Stimulated activated CD4-positive, alpha-beta T cell treated with anti-CD3 and anti-CD28 coated beads, Interleukin-12 subunit alpha, Interleukin-12 subunit beta, amount 100 ng/mL, for 48 hours (primary cell): ENCODE measurements at regions not wholly inside any gene's neighbourhood (a gene's known extent, or its start where the extent isn't known, plus 50 kb on each side); places are given as distances from the start of the nearest gene placed in this dataset.

Source experiments
- DNase-seq, 3 donors: peaks; one replicate each; pipeline ENCODE4 v3.0.0-alpha.2; 2020; ENCODE audit warnings: low read depth in 2 of 3, low spot score in 1 of 3

DNA sequence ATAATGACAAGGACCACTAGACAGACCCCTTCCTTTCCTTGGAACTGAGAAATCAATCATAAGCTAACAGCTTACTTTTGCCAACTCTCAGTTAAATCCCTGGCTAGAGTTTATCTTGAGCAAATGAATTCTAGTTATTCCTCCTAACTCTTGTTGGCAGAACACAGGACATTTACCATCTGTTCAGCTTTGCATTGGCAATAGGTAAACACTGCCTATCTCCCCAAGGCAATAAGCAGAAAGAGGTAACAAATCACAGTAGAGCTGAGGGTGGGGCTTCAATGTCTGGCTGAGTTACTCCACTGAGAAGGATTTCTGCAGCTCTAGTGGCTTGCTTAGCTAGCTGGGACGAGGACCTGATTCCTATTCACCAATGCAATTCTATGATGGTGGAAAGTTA, 503.3 kb upstream of the GRIA1 start:
- DNase-seq = no peak

DNA sequence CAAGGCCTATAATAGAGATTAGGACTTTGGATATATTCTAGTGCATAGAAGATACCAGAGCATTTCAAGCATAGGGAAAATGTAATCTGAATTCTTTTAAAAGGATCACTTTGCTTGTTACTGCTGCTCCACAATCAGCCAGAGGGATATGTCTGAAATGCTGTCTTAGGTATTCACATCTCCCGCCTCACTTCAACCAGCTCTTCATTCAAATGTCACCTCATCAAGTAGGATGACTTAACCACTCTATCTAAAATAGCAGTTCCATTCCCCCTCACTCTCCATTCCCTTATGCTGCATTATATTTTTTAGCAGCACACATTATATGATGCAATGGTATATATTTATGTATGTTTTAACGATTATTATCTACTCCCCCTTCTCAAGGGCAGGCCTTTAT, 500.3 kb upstream of the GRIA1 start:
- no peak for DNase-seq

DNA sequence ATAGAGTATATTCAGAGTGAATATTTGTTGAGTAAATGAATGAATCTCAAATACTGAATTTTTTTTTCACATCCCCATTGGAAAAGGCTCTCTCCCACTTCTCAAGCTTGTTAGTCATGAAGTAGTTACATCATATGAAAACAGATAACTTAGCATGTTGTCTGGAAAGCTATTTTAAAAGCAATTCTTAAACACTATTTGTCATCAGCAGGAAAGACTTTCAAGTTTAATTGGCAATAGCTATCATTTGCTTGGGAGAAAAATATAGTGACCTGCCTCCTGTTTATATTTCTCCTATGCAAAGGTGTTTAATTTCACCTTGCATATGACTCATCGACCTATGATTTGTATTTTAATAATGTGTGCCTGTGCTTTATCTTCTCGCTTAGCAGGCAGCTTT, 499.8 kb upstream of the GRIA1 start:
- no peak for DNase-seq

DNA sequence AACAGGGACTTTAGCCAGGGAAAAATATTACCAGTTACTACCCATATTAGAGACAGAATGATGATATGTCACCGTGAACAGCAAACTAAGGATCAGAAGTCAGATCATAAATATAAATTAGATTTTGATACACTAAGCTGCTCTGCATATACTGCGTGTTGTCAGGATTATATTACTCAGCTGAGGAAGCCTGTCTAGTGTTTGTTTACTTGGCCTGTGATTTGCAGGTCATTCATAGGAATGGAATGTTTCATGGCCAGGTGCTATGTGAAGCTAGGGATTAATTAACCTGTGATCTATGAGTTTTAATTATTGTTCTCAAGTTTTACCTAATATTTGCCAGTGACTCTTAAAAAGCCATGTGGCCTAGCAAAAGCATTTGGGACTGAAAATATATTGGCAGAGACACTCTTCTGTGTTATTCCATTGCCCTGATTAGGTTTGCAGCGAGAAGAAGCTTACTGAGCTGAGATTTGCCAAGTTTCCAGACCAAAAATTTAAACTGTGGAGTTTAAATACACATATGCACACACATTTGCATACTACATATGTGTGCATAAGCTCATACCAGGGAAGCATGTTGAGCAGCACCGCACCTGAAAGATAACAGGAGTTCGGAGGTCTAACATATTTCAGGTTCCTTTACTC, 496.3 kb upstream of the GRIA1 start:
- DNase-seq = no peak

DNA sequence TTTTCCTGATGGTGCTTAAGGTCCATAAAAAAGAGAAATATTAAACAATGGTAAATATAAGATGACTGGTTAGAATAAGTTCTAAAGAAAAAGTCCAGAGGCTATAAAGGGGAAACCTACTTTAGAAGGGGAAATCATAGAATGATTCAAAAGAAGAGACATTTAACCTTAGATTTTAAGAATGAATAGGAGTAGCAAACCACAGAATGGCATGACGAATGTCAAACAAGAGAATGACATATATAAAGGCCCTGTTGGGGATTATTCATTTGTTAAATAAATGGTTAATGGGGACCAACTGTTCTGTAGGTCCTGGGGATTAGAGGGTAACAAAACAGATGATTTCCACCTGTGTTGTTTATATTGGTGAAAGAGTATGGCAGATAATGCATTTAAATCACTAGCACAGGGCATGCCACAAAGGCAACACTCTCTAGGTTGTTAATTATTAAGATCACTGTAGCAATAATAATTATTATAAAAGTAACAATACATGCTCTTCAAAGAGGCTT, 495.2 kb upstream of the GRIA1 start:
- no peak for DNase-seq

DNA sequence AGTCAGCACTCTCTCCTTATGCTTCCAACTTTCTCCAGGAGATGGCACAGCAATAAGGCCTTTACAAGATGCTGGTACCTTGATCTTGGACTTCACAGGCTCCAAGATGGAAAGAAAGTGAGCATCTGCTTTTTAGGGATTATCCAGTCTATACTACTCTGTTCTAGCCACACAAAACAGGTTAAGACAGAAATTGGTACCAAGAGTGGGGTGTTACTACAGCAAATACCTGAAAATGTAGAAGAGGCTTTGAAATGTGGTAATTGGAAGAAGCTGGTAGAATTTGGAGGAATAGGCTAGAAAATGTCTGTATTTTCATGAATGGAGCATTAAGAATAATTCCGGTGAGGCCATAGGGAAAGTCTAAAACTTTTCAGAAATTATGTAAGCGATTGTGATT, 484.8 kb upstream of the GRIA1 start:
- no peak for DNase-seq

DNA sequence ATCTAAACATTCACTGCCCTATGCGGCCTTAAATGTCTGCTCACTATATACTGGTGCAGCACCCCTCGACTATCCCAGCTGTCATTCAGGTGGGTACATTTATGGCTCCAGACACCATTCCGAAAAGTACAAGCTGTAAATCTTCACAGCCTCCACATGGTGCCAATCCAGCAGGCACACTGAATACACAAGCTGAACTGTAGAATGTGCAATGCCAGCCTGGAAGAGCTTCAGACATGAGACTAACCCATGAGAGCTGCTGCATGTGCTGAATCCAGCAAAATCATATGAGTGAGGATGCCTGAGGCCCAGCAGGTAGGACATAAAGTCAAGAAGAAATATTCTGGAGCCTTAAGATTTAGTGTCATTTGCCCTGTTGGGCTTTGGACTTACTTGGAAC, 483.8 kb upstream of the GRIA1 start:
- DNase-seq = no peak

DNA sequence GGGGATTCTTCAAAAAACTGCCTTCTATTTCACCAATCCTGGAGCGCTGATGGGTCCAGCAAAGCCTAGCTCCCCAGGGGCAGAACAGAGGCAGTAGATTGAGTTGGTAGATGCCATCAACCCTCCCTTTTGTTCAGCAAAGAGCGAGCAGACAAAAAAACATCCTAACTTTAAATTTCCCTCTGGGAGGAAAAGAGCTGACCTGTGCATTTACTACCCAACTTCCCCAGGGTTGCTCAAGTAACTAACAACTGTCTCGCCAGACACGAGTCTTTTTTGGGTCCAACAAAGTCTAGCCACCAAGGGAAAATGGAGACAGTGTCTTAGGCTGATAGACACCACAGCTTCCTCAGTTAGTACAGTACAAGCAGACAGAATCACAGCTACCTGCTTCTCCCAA, 476.3 kb upstream of the GRIA1 start:
- no peak for DNase-seq

DNA sequence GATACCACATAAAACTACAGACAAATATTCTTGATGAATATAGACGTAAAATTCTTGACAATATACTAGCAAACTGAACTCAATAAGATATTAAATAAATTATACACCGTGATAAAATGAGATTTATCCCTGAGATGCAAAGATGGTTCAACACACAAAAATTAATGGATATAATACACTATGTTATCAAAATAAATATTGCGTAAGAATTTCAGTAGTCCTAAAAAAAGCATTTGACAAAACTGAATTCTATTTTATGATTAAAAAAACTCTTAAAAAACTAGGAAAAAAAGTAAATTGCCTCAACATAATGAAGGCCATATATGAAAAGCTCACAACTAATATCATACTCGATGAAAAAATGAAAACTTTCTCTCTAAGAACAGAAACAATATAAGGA, 472.3 kb upstream of the GRIA1 start:
- no peak for DNase-seq

DNA sequence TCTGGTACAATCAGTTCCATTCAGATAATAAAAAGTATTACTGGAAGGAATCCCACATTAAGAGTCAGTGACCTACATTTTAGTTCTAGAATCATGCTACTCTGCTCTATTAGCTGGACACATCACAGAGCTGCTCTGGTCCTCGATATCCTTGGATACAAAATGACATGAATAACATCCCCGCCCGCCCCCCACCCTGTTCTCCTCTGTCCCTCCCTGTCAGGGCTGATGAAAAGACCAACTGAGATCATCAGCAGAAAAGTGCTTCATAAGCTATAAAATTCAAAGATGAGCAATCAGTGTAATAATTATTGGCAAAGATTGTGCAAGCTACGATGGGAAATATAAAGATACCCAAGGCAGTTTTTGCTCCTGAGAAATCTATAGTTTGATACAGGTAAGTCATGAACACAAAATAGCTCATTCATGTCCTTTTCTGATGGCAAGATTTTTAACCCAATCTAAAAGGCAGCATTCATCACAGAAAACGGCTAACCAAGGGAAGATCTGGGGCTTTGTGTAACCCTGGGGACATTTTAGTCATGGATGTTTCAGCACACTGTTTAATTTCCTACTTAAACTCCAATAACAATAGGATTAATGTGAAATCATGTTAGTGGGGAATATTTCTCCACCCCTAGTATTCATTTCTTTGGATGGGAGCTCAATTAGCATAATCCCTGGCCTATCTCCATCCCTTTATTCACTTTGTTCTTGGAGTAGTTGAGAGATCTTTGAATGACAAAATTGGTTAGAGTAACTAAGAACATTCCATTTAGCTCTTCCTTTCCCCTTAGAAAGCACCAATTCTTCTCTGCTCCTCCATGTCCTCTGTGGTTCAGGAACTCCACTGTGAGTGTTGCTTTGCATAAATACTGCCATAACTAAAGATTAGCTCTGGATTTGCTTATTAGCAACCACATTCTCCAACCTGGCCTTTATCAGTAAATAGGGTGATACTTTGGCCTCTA, 459.4 kb upstream of the GRIA1 start:
- DNase-seq = no peak

DNA sequence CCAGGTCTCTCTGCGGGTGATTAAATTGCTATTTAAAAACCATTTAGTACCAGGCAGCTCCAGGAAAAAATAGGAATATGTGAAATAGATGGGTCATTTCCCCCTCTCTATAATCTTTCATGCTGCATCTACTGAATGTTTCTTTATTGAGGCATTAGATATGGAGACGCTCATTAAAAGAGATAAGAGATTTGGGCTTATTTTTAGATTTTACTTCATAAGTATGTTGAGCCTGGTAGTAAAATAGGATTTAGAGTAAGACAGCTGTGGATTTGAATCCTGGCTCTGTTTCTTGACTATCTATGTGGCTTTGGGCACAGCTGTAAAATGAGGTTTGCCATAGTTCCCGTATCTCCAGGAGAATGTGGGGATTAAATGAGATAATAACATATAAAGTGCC, 451.0 kb upstream of the GRIA1 start:
- DNase-seq = no peak

DNA sequence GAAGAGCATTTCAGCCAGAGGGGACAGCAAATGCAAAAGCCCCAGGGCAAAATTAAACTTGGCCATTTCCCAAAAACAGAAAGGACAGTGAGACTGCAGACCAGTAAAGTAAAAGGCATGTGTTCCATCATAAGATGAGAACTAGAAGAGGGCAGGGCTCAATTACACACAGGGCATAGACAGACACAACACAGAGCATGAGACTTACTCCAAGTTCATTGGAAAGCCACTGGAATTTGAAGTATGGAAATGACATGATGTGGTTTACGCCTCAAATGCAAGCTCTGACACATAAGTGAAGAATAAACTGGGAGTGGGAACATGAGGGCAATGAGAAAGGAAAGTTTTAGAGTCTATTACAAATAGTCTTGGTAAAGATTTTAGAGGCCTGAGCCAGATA, 446.6 kb upstream of the GRIA1 start:
- DNase-seq = no peak

DNA sequence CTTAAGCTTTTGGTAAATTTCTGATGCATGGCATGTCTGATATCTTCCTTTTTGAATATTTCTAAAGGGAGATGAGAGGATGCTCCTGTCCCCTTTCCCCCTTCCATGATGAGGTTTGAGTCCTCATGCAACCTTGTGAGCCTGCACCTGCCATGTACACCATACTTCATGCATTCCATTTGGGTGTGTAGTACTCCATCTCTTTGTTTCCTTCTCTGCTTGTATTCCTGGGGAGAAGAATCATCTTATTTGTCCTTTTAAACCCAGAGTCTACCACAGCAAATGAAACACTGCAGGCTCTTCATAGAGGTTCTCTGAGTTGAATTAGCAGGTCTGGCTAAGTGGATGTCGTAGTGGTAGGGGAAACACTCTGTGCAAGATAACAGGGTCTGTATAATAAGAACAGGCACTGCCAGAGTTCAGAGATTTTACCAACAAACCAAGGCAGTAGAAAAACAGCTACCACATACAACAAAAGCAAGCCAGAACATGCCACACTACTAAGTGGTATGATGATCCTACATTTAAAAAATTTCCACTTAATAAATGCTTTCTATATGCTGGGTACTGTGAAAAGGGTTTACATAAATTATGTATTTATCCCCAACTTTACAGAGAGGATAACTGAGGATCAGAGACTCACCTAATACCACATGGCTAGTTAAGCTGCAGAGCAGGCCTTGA, 439.8 kb upstream of the GRIA1 start:
- no peak for DNase-seq

DNA sequence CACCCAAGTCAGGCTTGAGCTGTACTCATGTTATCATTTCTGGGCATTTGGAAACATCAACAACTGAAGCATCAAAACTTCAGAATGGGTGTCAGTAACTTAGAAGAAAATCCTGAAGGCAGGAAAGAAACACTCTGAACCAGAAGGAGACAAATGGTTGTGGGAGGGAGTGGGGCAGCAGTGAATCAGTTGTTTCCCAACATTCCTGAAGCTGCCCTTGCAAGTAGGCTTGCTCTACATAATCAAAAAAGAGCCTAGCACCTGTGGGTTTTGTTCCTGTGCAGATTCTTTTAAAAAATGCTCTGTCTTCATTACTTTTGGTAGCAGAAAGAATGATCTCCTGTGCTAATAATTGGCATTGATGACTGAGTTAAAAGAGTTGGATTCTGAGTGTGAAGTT, 424.2 kb upstream of the GRIA1 start:
- no peak for DNase-seq

DNA sequence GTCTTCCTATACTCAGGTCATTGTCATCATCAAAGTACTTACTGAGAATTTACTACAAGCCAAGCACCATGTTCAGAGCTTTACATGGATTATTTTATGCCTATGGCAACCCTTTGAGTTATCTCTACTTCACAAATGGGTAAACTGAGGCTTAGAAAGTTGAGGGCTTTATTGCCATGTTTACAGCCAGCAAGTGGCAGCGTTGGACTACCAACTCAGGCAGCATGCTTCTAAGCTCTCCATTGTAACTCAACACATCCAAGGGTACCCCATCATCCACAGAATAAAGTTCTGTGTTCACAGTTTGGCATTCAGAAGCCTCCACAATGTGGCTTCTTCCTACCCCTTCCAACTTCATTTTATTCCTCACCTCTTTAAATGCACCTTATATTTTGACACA, 422.6 kb upstream of the GRIA1 start:
- no peak for DNase-seq

DNA sequence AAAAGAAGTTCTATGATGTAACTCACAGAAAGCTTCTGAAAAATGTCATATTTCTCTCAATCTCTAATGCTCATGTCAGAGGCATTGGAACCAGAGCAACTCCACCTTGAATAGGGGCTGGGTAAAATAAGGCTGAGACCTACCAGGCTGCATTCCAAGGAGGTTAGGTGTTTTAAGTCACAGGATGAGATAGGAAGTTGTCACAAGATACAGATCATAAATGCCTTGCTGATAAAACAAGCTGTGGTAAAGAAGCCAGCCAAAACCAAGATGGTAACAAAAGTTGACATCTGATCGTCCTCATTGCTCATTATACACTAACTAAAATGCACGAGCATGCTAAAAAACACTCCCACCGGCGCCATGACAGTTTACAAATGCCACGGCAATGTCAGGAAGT, 411.1 kb upstream of the GRIA1 start:
- no peak for DNase-seq

DNA sequence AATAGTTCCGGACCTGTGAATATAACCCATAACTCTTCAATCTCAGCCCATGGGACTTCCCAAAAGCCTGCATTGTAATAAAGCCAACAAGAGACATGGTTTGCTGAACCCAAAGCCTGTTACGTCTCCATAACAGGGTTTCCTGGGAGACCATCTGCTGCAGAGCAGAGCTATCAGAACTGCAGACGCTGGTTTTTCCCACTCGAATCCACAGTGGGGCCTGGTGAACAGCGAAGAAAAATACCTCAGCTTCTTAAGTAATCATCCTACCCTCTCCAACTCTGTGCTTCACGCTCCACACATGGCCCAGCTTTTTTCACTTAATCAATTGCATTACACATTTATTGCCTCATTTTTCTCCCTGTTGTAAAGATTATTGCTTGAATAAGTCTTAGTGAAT, 409.5 kb upstream of the GRIA1 start:
- DNase-seq = no peak

DNA sequence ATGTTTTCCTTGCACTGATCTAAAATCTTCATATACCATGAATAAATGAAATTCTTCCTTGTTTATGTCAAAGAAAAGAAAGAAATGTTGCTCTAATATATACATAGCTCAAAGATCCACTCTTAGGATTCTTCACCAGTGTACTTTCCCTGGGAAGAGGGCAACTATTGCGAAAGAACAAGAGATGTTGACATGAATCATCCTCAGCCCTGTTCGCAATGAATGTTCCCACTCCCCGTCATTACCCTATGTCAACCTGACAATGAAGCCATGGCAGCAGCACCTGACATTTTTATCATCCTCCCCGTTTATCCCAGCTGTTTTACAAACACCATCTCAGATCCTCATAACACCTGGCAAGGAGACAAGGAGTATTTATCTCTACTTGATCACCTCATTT, 409.1 kb upstream of the GRIA1 start:
- DNase-seq = no peak

DNA sequence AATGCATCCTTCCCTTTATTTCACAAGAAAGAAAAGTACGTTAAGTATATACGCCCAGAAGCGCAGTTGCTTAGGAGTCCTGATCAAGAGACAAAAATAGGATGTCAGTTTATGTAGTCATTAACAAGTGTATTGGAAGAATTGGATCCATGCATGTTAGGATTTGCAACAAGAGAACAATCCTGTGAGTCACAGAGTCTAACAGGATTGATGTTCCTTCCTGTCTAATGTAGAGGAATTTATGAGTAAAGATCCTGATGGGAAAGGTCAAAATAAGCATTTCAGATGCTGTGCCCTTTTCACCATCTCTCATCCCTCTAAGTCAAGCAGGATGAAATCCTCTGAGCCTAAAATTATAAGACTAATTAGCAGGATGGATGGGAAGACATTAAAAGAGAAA, 406.0 kb upstream of the GRIA1 start:
- DNase-seq = no peak

DNA sequence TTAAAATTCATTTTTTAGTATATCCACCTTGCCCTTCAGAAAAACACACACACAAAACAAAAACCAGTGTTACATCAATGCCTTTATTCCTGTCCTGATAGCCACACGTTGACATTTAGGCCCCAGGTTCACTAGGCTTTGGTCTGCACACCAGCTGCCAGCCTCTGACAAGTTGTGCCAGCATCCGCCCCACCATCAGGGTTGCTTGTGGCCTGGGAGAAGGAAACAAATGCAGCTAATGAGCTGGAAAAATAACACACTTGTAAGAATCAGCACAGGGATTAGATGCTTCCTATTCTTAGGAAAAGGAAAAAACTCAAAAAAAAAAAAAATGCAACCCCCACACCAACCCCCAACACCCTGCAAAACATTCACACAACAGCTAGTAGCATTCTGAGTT, 404.0 kb upstream of the GRIA1 start:
- no peak for DNase-seq

DNA sequence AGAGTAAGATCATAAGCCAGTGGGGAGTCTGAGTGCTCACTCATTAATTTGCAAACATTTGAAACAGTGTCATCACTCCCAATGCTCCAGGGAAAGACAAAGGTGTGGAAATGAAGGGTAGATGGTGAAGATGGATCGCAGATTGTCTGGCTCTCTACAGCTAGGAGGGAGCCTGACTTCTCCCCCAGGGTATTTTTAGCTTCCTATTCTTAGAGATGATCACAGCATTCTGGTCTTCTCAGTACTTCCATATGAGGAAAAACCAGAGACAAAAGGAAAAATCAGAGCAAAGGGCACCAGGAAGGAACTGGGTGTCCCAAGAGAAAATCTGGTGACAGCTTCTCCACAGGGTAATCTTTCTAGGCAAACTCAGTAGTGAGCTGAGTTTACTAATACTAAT, 401.9 kb upstream of the GRIA1 start:
- no peak for DNase-seq

DNA sequence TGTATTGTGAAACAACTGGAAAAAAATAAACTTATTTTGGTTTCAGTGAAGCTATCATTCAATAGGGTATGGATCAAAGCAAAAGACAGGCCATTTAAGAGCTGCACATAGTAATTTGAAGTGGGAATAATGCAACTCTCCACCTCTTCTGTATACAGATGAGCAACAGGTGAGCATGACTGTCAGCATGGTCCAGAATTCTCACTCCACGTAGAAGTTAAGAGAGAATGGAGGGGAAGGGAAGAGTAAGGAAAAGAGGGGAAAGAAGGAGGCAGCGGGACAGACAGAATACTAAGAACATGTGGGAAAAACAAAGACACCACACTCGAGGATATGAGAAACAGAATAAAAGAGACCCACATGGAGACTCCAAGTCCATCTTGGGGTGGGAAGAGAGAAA, 396.1 kb upstream of the GRIA1 start:
- no peak for DNase-seq
